Loucy (cell line): ENCODE measurements at regions not wholly inside any gene's neighbourhood (a gene's known extent, or its start where the extent isn't known, plus 50 kb on each side); places are given as distances from the start of the nearest gene placed in this dataset.

ENCODE experiments used
- EZH2phosphoT487 ChIP-seq: fragments of 200-600 bp; IDR thresholded peaks from 2 replicates; pipeline ENCODE4 v1.6.1; 2018; ENCODE audit warnings: antibody characterized with exemption, mild to moderate bottlenecking, moderate library complexity, borderline replicate concordance
- TF ChIP-seq, protein P1 (sequence below): fragments of 200-600 bp; sonication (generic); conservative IDR thresholded peaks from 2 replicates; pipeline ENCODE4 v1.5.1; 2014; ENCODE audit warnings: mild to moderate bottlenecking, antibody characterized with exemption, low read length

- TF ChIP-seq, protein P1, sequence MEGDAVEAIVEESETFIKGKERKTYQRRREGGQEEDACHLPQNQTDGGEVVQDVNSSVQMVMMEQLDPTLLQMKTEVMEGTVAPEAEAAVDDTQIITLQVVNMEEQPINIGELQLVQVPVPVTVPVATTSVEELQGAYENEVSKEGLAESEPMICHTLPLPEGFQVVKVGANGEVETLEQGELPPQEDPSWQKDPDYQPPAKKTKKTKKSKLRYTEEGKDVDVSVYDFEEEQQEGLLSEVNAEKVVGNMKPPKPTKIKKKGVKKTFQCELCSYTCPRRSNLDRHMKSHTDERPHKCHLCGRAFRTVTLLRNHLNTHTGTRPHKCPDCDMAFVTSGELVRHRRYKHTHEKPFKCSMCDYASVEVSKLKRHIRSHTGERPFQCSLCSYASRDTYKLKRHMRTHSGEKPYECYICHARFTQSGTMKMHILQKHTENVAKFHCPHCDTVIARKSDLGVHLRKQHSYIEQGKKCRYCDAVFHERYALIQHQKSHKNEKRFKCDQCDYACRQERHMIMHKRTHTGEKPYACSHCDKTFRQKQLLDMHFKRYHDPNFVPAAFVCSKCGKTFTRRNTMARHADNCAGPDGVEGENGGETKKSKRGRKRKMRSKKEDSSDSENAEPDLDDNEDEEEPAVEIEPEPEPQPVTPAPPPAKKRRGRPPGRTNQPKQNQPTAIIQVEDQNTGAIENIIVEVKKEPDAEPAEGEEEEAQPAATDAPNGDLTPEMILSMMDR = no peak
- TF ChIP-seq EZH2phosphoT487 = no peak
Measured at GRCh38 chr14:48127674-48128073, 452.3 kb upstream of the MDGA2 start.
